Stimulated activated naive CD4-positive, alpha-beta T cell (primary cell): ENCODE measurements at regions not wholly inside any gene's neighbourhood (a gene's known extent, or its start where the extent isn't known, plus 50 kb on each side); places are given as distances from the start of the nearest gene placed in this dataset.
"Not testable (repeated sequence)": the region's sequence is repeated elsewhere in the genome, so short reads cannot be mapped to it uniquely, and the experiment has no call there.

Experiments used
- DNase-seq, 6 experiments: peaks; one replicate each; lab custom pipeline; 2025; lab: John Stamatoyannopoulos, UW

DNA sequence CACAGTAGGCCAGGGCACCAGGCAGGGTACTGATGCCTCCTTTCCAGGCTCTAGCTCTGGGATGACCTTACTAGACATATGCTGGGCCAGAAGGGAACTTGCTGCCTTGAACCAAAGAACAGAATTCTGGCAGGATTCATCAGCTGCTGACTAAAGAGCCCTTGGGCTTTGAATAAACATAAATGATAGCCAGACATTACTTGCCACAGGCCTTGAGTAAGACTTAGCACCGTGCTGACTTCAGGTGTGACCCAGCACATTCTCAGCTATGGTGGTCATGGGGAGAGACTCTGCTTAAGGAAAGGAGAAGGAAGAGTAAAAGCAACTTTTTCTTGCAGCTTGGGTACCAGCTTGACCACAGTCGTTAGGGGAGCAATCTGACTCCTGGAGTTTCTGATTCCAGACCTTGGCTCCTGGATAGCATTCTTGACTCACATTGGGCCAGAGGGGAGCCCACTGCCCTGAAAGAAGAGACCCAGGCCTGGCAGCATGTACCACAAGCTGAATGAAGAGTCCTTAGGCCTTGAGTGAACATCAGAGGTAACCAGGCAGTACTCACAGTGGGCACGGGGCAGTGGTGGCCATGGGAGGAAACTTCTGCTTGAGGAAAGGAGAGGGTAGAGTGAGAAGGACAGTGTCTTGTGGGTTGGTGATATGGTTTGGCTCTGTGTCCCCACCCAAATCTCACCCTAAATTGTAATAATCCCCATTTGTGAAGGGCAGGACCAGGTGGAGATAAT lies 926.1 kb upstream of the SORCS1 start:
- no peak for DNase-seq

GRCh38 chr10:108086502-108086901 lies 922.0 kb upstream of the SORCS1 start:
- DNase-seq: no peak

DNA sequence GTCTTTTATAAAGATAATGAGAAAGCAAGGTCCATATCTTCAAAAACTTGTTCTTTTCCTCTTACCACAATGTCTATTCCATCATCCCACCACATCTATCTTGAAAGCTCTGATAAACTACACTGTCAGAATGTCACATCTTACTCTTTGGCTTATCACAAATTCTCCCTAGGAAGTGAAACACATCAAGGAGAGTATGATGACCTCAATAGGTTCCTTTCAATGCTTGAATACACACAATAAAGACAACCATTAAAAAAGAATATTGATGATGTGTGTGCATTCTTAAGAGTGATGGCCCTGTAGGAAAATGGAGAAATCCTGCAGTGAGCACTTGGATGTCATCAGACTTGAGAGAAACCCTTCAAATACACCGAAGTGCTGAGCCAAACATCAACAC lies 918.1 kb upstream of the SORCS1 start:
- DNase-seq: no peak

DNA sequence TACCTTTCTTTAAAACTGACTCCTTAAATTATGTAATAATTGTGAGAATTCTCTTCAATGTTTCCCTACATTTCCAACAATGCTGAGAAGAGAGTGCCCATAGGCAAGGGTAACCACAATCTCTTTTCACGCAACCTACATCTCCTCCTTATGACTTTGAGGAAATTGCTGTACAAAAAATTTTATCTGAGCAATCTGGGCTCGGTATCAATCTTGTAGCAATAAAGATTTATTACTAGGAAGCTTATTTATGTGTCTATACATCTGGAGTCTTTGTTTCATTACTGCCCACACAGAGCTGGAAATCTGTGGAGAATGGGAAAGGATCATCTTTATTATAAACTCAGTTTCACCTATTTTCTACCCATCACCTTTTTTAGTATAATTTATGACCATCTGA lies 913.8 kb upstream of the SORCS1 start:
- no peak for DNase-seq

GRCh38 chr10:108072466-108072865 lies 908.0 kb upstream of the SORCS1 start:
- no peak for DNase-seq

DNA sequence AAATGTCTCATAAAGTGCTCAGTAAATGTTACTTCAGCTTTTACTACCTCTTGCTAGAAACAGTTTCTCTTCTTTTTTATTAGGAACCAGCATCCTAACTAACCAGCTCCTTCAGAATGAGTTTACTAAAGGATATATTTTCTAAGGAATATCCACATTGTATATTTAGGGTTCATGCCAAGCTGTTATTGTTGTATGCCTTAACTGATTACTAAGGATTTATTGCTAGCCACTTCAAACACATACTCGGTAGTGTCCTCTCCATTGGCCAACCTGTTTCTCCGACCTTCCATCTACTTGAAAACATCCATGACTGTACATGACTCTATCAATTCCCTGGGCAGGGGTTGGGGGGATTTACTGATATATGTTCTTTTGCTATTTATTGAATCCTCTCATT lies 906.3 kb upstream of the SORCS1 start:
- no peak for DNase-seq

- DNase-seq: no peak
These were observed 904.6 kb upstream of the SORCS1 start for GRCh38 chr10:108069096-108069495.

- no peak for DNase-seq
These were observed 900.3 kb upstream of the SORCS1 start for GRCh38 chr10:108064746-108065260.

DNA sequence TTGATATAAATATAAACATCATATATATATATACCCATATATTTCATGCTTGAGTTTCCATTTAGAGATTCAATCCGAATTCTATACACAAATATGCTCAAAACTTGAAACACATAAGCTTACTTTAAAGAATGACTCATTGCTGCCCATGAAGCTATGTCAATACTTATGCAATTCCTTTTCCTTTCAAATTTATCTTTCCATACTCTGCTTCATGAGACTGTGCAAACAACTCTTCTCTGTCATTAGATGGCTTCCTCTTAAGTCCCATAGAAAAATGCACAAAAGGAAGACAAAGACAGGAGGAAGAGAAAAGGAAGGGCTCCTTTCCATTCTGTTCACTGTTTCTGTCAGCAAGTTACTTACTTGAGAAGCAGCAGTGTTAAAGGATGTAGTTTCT lies 895.7 kb upstream of the SORCS1 start:
- no peak for DNase-seq

GRCh38 chr10:108055506-108055905 lies 891.0 kb upstream of the SORCS1 start:
- DNase-seq: no peak

GRCh38 chr10:108052981-108053380 lies 888.5 kb upstream of the SORCS1 start:
- DNase-seq: no peak

GRCh38 chr10:108051218-108051617 lies 886.7 kb upstream of the SORCS1 start:
- DNase-seq: no peak

GRCh38 chr10:108050626-108051025 lies 886.1 kb upstream of the SORCS1 start:
- no peak for DNase-seq

DNA sequence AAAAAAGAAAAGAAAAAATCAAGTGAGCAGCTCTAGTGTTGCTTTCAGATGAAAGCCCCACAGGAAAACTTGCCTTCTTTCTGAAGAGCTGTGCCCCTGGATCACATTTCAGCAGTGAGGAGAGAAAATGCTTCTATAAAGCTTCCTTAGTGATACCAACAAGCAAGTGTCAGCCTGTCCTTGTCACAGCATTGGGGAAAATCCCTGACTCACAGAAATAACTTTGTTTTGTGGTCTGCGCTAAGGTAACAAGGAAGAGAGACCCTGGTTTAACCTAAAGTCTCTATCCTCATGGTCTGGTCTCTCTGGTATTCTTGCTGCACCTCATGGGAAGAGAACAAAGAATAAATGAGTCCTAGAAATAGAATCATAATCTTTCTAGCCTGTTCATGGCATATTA lies 885.2 kb upstream of the SORCS1 start:
- no peak for DNase-seq

GRCh38 chr10:108048898-108049297 lies 884.4 kb upstream of the SORCS1 start:
- DNase-seq: no peak

DNA sequence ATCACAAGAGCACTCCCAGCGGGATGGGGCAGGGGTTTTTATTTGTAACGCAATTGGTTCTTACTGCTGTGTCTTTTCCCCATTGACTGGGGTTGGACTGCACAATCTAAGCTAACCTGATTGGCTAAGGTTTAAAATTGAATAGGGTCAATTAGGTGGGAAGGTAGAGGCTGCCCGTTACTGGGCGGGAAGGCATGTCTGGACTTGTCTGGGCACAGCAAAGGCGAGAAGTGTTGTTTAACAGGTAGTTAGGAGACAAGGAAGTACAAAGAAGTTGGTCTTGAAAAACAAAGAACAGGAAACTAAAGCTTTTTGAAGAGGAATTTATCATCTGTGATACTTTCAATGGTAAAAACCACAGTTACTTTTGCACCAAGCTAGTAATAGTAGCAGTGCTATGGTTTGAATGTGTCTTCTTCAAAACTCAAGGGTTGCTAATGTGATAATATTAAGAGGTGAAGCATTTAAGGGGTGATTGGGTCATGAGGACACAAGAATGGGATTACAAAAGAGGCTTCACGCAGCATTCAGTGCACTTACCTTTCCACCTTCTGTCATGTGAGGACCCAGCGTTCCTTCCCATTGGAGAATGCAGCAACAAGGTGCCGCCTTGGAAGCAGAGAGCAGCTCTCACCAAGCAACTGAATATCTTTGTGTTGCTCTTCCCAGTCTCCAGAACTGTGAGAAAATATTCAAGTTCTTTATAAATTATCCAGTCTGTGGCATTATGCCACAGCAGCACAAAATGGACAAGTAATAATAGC lies 875.5 kb upstream of the SORCS1 start:
- no peak for DNase-seq

GRCh38 chr10:108037061-108037460 lies 872.6 kb upstream of the SORCS1 start:
- no peak for DNase-seq

GRCh38 chr10:108036265-108036664 lies 871.8 kb upstream of the SORCS1 start:
- no peak for DNase-seq

- no peak for DNase-seq
These were observed 870.3 kb upstream of the SORCS1 start for GRCh38 chr10:108034829-108035228.

DNA sequence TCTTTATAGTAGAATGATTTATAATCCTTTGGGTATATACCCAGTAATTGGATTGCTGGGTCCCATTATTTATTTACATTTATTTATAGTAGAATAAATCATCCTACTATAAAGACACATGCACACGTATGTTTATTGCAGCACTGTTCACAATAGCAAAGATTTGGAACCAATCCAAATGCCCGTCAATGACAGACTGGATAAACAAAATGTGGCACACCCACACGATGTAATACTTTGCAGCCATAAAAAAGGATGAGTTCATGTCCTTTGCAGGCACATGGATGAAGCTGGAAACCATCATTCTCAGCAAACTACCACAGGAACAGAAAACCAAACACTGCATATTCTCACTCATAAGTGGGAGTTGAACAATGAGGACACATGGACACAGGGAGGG lies 869.0 kb upstream of the SORCS1 start:
- DNase-seq: not testable (repeated sequence)

DNA sequence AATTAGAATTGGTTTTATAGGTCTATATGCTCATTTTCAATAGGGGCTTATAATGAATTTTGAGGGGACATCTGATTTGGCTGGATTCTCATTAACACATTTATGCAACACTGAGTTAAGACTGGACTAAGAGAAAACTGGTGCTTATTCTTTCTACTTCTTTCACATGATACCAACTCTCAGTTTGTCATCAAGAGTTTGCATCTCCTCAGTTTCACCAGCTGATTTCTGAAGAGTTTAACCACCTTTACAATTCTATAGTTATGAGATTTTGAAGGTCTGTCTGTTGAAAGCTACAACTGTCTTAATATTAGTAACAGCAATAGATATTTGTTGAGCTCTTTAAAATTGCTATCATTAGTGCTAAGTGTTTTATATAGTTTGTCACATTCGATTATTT lies 867.0 kb upstream of the SORCS1 start:
- DNase-seq: no peak

DNA sequence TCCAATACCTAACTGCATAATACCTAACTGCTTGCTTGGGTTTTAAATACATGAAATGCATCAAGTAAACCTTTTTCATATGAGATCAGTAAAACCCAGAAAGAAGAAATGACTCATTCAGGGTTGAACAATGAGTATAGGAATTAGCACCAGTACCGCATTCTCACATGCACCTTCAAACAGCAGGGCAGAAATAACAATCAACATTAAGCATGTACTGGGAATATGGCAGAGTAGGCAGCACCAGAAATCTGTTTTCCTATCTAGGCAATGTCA lies 850.3 kb upstream of the SORCS1 start:
- DNase-seq: no peak

DNA sequence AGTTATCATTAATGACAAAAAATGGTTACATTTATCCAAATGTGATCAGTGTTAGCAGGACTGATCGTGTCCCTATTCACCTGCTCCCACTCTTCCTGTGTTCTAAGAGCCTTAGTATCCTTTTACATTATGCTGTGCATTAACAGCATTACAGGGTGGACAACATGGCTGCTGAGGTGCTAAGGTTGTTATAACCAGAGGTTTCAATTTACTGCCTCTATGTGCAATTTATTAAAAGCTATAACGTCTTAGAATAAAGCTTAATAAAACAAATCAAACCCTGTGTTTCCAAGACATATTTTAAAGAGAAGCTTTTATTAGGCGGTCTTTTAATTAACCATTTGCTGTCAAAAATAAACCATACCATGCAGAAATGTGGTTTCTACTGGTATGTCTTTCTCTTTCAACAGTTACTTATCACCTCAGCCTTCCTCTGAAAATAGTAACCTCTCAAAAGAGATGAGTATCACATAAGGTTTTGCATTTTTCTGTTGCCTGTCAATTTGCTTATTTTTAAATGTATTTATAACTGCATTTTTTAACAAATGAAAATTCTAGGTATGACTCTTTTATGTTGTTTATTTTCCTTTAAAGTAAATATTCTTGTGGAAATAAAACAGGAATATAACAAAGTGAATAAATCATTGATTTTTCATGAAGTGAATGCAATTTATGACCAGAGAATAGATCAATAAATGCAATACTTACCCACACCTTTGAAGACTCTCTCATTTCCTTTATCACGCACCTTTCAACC lies 849.8 kb upstream of the SORCS1 start:
- DNase-seq: no peak
